ENCODE measurements at regions not wholly inside any gene's neighbourhood (a gene's known extent, or its start where the extent isn't known, plus 50 kb on each side); places are given as distances from the start of the nearest gene placed in this dataset.

DNA sequence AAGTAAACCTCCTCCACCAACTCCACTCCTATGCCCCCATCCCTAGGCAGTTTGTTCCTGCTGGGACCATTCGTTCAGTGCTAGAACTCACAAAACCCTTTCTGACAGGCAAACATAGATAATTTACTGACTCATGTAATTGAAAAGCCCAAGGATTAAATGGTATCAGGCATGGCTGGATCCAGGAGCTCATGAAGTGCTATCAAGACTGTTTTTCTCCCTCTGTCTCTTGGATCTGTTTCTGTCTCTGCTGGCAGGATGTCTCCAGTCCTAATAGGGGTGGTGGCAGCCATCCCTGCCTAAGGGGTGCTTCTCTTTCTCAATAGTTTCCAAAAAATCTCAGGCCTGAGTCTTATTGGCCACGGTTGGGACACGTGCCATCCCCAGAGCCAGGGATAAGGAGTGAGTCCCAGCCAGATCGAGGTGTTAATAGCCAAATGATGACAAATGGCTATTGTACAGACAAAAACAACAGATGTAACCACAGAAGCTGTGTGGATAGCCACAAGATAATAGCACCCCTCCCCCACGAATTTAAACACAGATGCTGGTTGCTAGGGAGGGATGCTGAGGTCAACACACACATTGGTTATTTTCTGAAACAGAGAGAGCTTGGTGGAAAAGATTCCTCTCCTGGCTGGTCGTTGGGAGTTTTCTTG is 168.6 kb downstream of the SHQ1 start:
- no peak for TF ChIP-seq CTCF (IDR thresholded peaks at IDR 0.05)
- no peak for TF ChIP-seq TCF7L2 (IDR thresholded peaks at IDR 0.05; ENCODE audit: low read depth, low read length)
